ENCODE measurements at regions not wholly inside any gene's neighbourhood (a gene's known extent, or its start where the extent isn't known, plus 50 kb on each side); places are given as distances from the start of the nearest gene placed in this dataset.

DNA sequence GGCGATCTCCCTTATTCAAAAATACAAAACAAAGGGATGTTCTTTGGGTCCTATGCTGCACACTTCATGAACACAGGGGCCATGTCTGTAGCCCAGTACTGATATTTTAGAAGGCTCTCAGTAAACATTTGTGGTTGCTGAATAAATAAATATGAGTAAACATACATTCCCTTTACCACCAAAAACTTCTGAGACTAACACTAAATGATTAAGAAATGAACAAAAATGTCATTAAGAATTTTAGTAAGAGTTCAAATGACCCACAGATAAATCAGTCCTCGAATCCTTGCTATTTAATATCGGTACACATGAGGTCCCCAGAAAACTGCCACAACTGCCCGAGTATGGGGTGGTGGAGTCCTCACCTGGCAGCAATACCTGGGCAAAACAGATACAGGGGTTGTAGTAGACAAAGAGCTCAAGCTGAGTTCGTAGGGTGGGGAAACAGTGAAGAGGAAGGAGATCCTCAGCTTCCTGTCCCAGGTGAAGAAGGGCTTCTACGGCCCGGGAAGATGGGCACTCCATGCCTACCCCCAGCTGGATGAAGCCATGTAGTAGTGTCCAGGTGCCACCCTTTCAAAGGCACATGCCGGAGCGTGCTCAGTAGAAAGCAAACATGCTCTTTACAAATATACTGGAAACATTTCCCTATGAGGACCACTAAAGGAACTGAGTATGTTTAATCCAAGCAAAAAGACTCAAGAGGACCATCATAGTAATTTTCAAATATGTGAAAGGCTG is 72.6 kb upstream of the ARHGAP29 start:
- TF ChIP-seq EZH2 (IDR thresholded peaks at IDR 0.05; ENCODE audit: low read length, unreplicated experiment) (no peak), EZH2phosphoT487 (IDR thresholded peaks at IDR 0.05; ENCODE audit: borderline replicate concordance, low read length) (no peak)
- TF ChIP-seq, protein P1, sequence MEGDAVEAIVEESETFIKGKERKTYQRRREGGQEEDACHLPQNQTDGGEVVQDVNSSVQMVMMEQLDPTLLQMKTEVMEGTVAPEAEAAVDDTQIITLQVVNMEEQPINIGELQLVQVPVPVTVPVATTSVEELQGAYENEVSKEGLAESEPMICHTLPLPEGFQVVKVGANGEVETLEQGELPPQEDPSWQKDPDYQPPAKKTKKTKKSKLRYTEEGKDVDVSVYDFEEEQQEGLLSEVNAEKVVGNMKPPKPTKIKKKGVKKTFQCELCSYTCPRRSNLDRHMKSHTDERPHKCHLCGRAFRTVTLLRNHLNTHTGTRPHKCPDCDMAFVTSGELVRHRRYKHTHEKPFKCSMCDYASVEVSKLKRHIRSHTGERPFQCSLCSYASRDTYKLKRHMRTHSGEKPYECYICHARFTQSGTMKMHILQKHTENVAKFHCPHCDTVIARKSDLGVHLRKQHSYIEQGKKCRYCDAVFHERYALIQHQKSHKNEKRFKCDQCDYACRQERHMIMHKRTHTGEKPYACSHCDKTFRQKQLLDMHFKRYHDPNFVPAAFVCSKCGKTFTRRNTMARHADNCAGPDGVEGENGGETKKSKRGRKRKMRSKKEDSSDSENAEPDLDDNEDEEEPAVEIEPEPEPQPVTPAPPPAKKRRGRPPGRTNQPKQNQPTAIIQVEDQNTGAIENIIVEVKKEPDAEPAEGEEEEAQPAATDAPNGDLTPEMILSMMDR (conservative IDR thresholded peaks at IDR 0.05; ENCODE audit: low read depth, low read length), result no peak
